DND-41 (cell line): ENCODE measurements at regions not wholly inside any gene's neighbourhood (a gene's known extent, or its start where the extent isn't known, plus 50 kb on each side); places are given as distances from the start of the nearest gene placed in this dataset.

Experiments used
- ATAC-seq: fragments of 200-7000 bp; cut with Tn5 transposase; 3 replicates; pipeline ENCODE4 v1.9.1; 2021; ENCODE audit warnings: low read depth; ENCODE audit not compliant: insufficient read depth
- DNase-seq: peaks from one replicate; pipeline ENCODE4 v3.0.0-alpha.2; 2020
- H2AFZ ChIP-seq: 2 replicates; pipeline ENCODE4 v1.6.0; 2012; ENCODE audit warnings: low read depth, low read length
- H3K27ac ChIP-seq: 2 replicates; pipeline ENCODE4 v1.5.1; 2012; ENCODE audit warnings: low read length, inconsistent platforms
- H3K27me3 ChIP-seq: fragments of 200-600 bp; sonication (generic); 2 replicates; pipeline ENCODE4 v1.6.0; 2012; ENCODE audit warnings: low read length, mild to moderate bottlenecking, inconsistent platforms; ENCODE audit not compliant: insufficient read depth, poor library complexity
- H3K36me3 ChIP-seq: 2 replicates; pipeline ENCODE4 v1.5.1; 2012; ENCODE audit warnings: low read length, inconsistent platforms; ENCODE audit not compliant: insufficient read depth
- H3K4me1 ChIP-seq: 2 replicates; pipeline ENCODE4 v1.5.1; 2012; ENCODE audit warnings: mild to moderate bottlenecking, low read length; ENCODE audit not compliant: insufficient read depth
- H3K4me2 ChIP-seq: 2 replicates; pipeline ENCODE4 v1.6.0; 2012; ENCODE audit warnings: mild to moderate bottlenecking, moderate library complexity, low read length, inconsistent platforms; ENCODE audit not compliant: insufficient read depth
- H3K4me3 ChIP-seq, 2 experiments: fragments of 200-600 bp in 1 of 2; shearing (Covaris generic) in 1 of 2; 2 replicates each; pipeline ENCODE4 v1.5.1; 2012 to 2016; ENCODE audit warnings: inconsistent platforms in 2 of 2, low read length in 2 of 2, mild to moderate bottlenecking in 2 of 2, low read depth in 1 of 2, moderate library complexity in 1 of 2
- H3K79me2 ChIP-seq: 2 replicates; pipeline ENCODE4 v1.6.0; 2012; ENCODE audit warnings: low read length, inconsistent platforms; ENCODE audit not compliant: insufficient read depth
- H3K9ac ChIP-seq: 2 replicates; pipeline ENCODE4 v1.6.0; 2012; ENCODE audit warnings: low read depth, mild to moderate bottlenecking, inconsistent platforms, low read length, moderate library complexity
- H3K9me3 ChIP-seq: 2 replicates; pipeline ENCODE4 v1.5.1; 2012; ENCODE audit warnings: low read length, moderate library complexity, mild to moderate bottlenecking, inconsistent platforms; ENCODE audit not compliant: insufficient read depth, severe bottlenecking
- H4K20me1 ChIP-seq: 2 replicates; pipeline ENCODE4 v1.6.0; 2012; ENCODE audit warnings: low read length; ENCODE audit not compliant: insufficient read depth
- CTCF ChIP-seq: IDR thresholded peaks from 2 replicates; pipeline ENCODE4 v1.5.1; 2012; ENCODE audit warnings: borderline replicate concordance, low read length, moderate library complexity, mild to moderate bottlenecking; ENCODE audit not compliant: poor library complexity, severe bottlenecking; ENCODE audit errors: extremely low read depth
- EZH2 ChIP-seq: IDR thresholded peaks from 3 replicates; pipeline ENCODE4 v1.6.1; 2012; ENCODE audit warnings: borderline replicate concordance, low read depth, mild to moderate bottlenecking, moderate library complexity, low read length, inconsistent platforms; ENCODE audit not compliant: severe bottlenecking

DNA sequence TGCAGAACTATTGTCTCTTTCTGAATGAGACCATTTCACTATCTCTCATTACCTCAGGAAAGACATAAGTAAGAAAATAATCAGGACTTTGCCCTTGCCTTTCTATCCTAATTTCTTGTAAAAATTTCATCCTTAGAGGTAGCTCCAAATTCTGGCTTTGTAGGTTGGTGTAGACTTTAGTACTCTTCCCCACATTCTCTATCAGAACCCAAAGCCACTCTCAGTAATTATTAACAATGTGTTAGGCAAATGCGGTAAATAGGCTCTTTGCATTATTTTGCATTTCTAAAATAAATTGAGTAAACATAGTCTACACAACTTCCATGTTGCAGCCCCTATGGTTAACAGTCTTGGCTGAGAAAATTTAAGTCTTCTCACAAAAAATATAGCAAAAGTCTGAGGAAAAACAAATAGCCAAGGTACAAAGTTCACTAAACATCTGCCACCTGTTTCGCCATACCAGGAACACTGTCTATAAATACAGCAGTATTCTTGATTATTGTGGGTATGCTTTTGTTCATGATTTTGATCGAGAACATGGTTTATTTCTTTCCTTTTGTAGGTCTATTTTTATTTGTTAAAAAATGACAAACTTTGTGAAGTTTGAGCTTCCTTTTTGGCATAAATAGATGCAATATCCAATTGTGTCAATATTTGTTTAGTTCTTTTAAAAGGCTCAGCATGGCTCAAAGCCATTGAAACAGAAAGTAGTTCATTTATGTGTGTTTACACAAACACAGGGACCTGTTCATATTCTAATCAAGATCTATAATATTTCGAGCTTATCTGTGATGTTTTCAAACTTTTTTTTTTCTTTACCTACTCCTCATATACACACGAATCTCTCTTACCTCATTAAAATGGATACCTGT is 1061.5 kb downstream of the CNTNAP5 start:
- H3K79me2 ChIP-seq = no peaks in the 10 kb centered on the region
- no peak overlapping the region for H2AFZ ChIP-seq
- H3K4me3 ChIP-seq = no peak overlapping the region
- H3K9me3 ChIP-seq = no peaks in the 10 kb centered on the region
- H3K4me1 ChIP-seq = no peaks in the 10 kb centered on the region
- H3K27me3 ChIP-seq = no peaks in the 10 kb centered on the region
- no peaks in the 10 kb centered on the region for H4K20me1 ChIP-seq
- DNase-seq (no peak), ATAC-seq (no peak)
- H3K36me3 ChIP-seq = no peaks in the 10 kb centered on the region
- H3K27ac ChIP-seq = no peak overlapping the region
- H3K4me2 ChIP-seq = no peak overlapping the region
- H3K9ac ChIP-seq = no peak overlapping the region
- no peak for TF ChIP-seq CTCF
- no peak for TF ChIP-seq EZH2

GRCh38 chr2:125092276-125093009 is 1067.4 kb downstream of the CNTNAP5 start:
- Histone ChIP-seq H3K4me1 (no peaks in the 10 kb centered on the region), H3K36me3 (no peaks in the 10 kb centered on the region), H3K4me2 (no peak overlapping the region), H3K27me3 (no peaks in the 10 kb centered on the region), H3K9ac (no peak overlapping the region), H2AFZ (no peak overlapping the region), H4K20me1 (no peaks in the 10 kb centered on the region), H3K9me3 (no peaks in the 10 kb centered on the region), H3K27ac (no peak overlapping the region), H3K4me3 (no peak overlapping the region), H3K79me2 (no peaks in the 10 kb centered on the region)
- DNase-seq (no peak), ATAC-seq (no peak)
- no peak for TF ChIP-seq CTCF
- TF ChIP-seq EZH2 = no peak

- no peak overlapping the region for H3K4me2 ChIP-seq
- no peak overlapping the region for H3K9ac ChIP-seq
- H3K27ac ChIP-seq = no peak overlapping the region
- ATAC-seq = no peak
- DNase-seq = no peak
- H2AFZ ChIP-seq = no peak overlapping the region
- H3K27me3 ChIP-seq = no peaks in the 10 kb centered on the region
- no peaks in the 10 kb centered on the region for H3K4me1 ChIP-seq
- no peaks in the 10 kb centered on the region for H3K36me3 ChIP-seq
- H3K9me3 ChIP-seq = no peaks in the 10 kb centered on the region
- H3K79me2 ChIP-seq = no peaks in the 10 kb centered on the region
- no peak overlapping the region for H3K4me3 ChIP-seq
- no peak for TF ChIP-seq EZH2
- no peak for TF ChIP-seq CTCF
- H4K20me1 ChIP-seq = no peaks in the 10 kb centered on the region
These were observed 1070.7 kb downstream of the CNTNAP5 start for GRCh38 chr2:125095826-125096225.
